Breast epithelium (tissue), 4 donors: ENCODE measurements at regions not wholly inside any gene's neighbourhood (a gene's known extent, or its start where the extent isn't known, plus 50 kb on each side); places are given as distances from the start of the nearest gene placed in this dataset.

Experiments used
- DNase-seq, 2 donors: peaks; one replicate each; pipeline ENCODE4 v3.0.0-alpha.2; 2019; ENCODE audit warnings: low spot score in 2 of 2
- H3K27ac ChIP-seq, 2 donors: fragments of 200-600 bp; sonication (generic) in 1 of 2; one replicate each; pipeline ENCODE4 v1.5.1; 2016 to 2019; ENCODE audit warnings: mild to moderate bottlenecking in 1 of 2
- H3K27me3 ChIP-seq, 2 donors: fragments of 200-600 bp; sonication (generic) in 1 of 2; one replicate each; pipeline versions ENCODE4 v1.5.1 to v1.6.0; 2017 to 2019; ENCODE audit warnings: control low read depth in 1 of 2, mild to moderate bottlenecking in 1 of 2
- H3K36me3 ChIP-seq: fragments of 200-600 bp; one replicate; pipeline ENCODE4 v1.5.1; 2019
- H3K4me1 ChIP-seq, 2 donors: fragments of 200-600 bp; sonication (generic); one replicate each; pipeline ENCODE4 v1.5.1; 2016 to 2019; ENCODE audit warnings: control low read depth in 1 of 2
- H3K4me3 ChIP-seq, 3 donors: fragments of 200-600 bp; sonication (generic); 1 replicate in 2 of 3; 2 replicates in 1 of 3; pipeline ENCODE4 v1.5.1; 2016 to 2019; ENCODE audit warnings: mild to moderate bottlenecking in 3 of 3, moderate library complexity in 2 of 3
- H3K9me3 ChIP-seq, 2 donors: fragments of 200-600 bp; sonication (generic) in 1 of 2; one replicate each; pipeline ENCODE4 v1.5.1; 2016 to 2019; ENCODE audit warnings: control low read depth in 1 of 2
- POLR2A ChIP-seq: fragments of 450-650 bp; IDR thresholded peaks from one replicate; pipeline ENCODE4 v1.6.1; 2016; ENCODE audit warnings: antibody characterized with exemption, mild to moderate bottlenecking, moderate library complexity
- POLR2AphosphoS5 ChIP-seq, 3 donors: sonication (generic); formaldehyde crosslinking; IDR thresholded peaks; one replicate each; pipeline ENCODE4 v1.6.1; 2017; ENCODE audit warnings: antibody characterized with exemption in 3 of 3
- intact Hi-C: fragments of 100-400 bp; cut with DNase I; formaldehyde crosslinking; loops from one replicate; pipeline ENCODE4 v1.15.1; 2023; ENCODE audit warnings: low total_unique reads
- TF ChIP-seq, protein P1 (sequence below), 3 donors: fragments of 450-650 bp; IDR thresholded peaks; one replicate each; pipeline ENCODE4 v1.5.1; 2016 to 2017; ENCODE audit warnings: antibody characterized with exemption in 3 of 3, mild to moderate bottlenecking in 3 of 3, moderate library complexity in 3 of 3

DNA sequence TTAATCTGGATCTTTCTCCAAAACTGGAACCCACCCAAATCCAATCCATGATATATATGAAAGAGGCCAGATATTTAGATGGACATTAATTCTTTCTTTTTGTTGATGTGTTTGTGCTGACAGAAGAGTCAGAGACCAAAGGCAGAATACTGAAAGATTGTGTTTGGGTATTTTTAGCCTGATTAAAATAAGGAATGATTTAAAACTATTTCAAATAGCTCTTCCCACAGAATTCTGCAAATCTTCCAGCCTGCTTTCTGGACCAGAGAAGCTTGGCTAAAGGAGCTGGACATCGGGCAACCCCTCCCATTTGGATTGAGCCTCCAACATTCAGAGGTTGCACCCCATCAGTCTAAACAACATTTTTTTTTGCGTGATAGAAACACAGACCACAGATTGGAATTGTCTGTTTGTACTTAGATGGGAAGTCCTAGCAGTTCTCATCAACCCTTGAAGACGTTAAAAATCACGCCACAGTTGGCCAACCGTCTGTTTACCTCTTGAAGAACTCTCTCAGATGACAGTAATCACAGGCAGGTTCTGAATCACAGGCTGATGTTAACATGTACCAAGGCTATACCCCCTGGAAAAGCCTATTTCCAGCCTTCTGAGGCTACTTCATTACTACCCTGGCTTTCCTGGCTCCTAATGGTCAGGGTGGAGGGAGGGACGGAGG lies 155.2 kb upstream of the NRP1 start:
- no peaks in the 10 kb centered on the region for H3K4me1 ChIP-seq
- no peak for DNase-seq
- H3K27ac ChIP-seq: peak overlapping the region in 1 of 2 donors; percentile 52
- no peaks in the 10 kb centered on the region for H3K27me3 ChIP-seq
- H3K4me3 ChIP-seq: no peak overlapping the region
- no peaks in the 10 kb centered on the region for H3K36me3 ChIP-seq
- intact Hi-C loops: no loop called here
- H3K9me3 ChIP-seq: no peaks in the 10 kb centered on the region
- TF ChIP-seq, protein P1, sequence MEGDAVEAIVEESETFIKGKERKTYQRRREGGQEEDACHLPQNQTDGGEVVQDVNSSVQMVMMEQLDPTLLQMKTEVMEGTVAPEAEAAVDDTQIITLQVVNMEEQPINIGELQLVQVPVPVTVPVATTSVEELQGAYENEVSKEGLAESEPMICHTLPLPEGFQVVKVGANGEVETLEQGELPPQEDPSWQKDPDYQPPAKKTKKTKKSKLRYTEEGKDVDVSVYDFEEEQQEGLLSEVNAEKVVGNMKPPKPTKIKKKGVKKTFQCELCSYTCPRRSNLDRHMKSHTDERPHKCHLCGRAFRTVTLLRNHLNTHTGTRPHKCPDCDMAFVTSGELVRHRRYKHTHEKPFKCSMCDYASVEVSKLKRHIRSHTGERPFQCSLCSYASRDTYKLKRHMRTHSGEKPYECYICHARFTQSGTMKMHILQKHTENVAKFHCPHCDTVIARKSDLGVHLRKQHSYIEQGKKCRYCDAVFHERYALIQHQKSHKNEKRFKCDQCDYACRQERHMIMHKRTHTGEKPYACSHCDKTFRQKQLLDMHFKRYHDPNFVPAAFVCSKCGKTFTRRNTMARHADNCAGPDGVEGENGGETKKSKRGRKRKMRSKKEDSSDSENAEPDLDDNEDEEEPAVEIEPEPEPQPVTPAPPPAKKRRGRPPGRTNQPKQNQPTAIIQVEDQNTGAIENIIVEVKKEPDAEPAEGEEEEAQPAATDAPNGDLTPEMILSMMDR (IDR thresholded peaks at IDR 0.05): no peak
- peak in 1 of 3 donors; percentile 28 for TF ChIP-seq POLR2AphosphoS5 (IDR thresholded peaks at IDR 0.05)

GRCh38 chr10:33487014-33487776 lies 152.7 kb upstream of the NRP1 start:
- H3K4me1 ChIP-seq: no peaks in the 10 kb centered on the region
- intact Hi-C loops: no loop called here
- no peak for DNase-seq
- no peak overlapping the region for H3K4me3 ChIP-seq
- H3K36me3 ChIP-seq: no peaks in the 10 kb centered on the region
- H3K27me3 ChIP-seq: no peaks in the 10 kb centered on the region
- no peak overlapping the region for H3K27ac ChIP-seq
- H3K9me3 ChIP-seq: no peaks in the 10 kb centered on the region
- TF ChIP-seq POLR2AphosphoS5 (IDR thresholded peaks at IDR 0.05): no peak
- TF ChIP-seq, protein P1 (IDR thresholded peaks at IDR 0.05): no peak
- no peak for TF ChIP-seq POLR2A

DNA sequence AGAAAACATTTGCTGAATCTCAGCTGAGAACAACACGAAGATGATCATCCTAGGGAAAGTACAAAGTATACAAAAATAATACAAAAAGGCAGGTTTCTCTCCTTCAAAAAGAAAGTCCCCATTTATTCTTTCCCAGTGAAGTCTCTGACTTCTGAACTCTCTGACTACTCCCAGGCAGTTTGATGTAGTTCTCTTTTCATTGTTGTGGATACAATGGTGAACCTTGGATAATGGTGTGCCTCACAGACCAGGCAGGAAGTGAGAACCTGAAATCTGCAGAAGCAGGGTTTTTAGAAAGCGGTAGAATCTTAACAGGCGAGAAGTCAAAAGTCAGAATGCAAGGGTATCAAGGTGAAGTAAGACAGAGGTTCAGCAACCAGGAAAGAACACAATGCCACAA lies 150.8 kb upstream of the NRP1 start:
- H3K27me3 ChIP-seq: no peaks in the 10 kb centered on the region
- H3K27ac ChIP-seq: no peak overlapping the region
- no peak overlapping the region for H3K4me3 ChIP-seq
- no peaks in the 10 kb centered on the region for H3K4me1 ChIP-seq
- intact Hi-C loops: no loop called here
- TF ChIP-seq, protein P1 (IDR thresholded peaks at IDR 0.05): no peak
- no peak for TF ChIP-seq POLR2A
- no peak for TF ChIP-seq POLR2AphosphoS5 (IDR thresholded peaks at IDR 0.05)
- H3K9me3 ChIP-seq: no peaks in the 10 kb centered on the region
- DNase-seq: no peak
- H3K36me3 ChIP-seq: no peaks in the 10 kb centered on the region

DNA sequence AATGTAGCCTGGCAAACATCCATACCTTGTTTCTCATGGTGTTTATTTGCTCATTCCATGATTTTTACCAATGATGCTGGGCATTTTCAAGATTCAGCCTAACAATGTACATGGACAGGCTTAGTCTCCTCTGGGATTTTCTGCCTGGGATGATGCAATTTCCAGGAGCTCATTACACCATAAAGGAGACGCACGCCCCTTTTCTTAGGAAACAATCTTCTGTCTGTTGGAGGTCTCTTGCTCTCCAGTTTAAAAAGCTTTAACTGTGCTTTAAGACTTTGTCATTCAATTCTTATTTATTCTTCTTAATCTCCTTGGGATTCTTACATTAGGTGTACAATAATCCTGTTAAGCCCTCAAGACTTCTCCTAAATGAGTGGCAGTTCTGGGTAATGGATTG lies 150.3 kb upstream of the NRP1 start:
- intact Hi-C loops: no loop called here
- no peaks in the 10 kb centered on the region for H3K9me3 ChIP-seq
- H3K4me1 ChIP-seq: no peaks in the 10 kb centered on the region
- no peaks in the 10 kb centered on the region for H3K27me3 ChIP-seq
- TF ChIP-seq, protein P1 (IDR thresholded peaks at IDR 0.05): no peak
- TF ChIP-seq POLR2A: no peak
- no peak for TF ChIP-seq POLR2AphosphoS5 (IDR thresholded peaks at IDR 0.05)
- no peak overlapping the region for H3K4me3 ChIP-seq
- DNase-seq: no peak
- no peak overlapping the region for H3K27ac ChIP-seq
- H3K36me3 ChIP-seq: no peaks in the 10 kb centered on the region

- DNase-seq: no peak
- no peak overlapping the region for H3K27ac ChIP-seq
- TF ChIP-seq, protein P1 (IDR thresholded peaks at IDR 0.05): no peak
- no peak for TF ChIP-seq POLR2A
- TF ChIP-seq POLR2AphosphoS5 (IDR thresholded peaks at IDR 0.05): no peak
- H3K9me3 ChIP-seq: no peaks in the 10 kb centered on the region
- H3K27me3 ChIP-seq: no peaks in the 10 kb centered on the region
- no peak overlapping the region for H3K4me3 ChIP-seq
- H3K36me3 ChIP-seq: no peaks in the 10 kb centered on the region
- intact Hi-C loops: no loop called here
- H3K4me1 ChIP-seq: no peaks in the 10 kb centered on the region
These were observed 149.3 kb upstream of the NRP1 start for GRCh38 chr10:33483816-33484190.
